ENCODE measurements at regions not wholly inside any gene's neighbourhood (a gene's known extent, or its start where the extent isn't known, plus 50 kb on each side); places are given as distances from the start of the nearest gene placed in this dataset.
"Not testable (repeated sequence)": the region's sequence is repeated elsewhere in the genome, so short reads cannot be mapped to it uniquely, and the experiment has no call there.

DNA sequence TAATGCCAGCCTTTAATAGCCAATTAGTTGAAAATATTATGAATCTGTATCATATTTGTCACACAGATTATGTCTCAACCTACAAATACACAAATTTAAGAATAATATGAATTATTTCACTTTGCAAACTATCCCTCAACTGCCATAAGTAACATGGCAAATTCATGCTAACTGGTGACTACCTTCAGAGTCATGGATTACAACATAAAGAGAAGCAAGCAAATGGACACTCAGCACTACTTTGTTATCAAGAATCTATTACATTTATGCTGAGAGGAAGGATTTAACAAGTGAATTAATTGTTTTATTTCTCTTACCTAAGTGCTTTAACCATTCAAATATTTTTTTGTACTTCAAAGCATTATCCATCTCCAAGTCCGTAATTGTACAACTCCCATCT is 103.1 kb upstream of the BCL6 start:
- DNase-seq, result no peak
- intact Hi-C loops (cut with DNase I), result no loop called here

DNA sequence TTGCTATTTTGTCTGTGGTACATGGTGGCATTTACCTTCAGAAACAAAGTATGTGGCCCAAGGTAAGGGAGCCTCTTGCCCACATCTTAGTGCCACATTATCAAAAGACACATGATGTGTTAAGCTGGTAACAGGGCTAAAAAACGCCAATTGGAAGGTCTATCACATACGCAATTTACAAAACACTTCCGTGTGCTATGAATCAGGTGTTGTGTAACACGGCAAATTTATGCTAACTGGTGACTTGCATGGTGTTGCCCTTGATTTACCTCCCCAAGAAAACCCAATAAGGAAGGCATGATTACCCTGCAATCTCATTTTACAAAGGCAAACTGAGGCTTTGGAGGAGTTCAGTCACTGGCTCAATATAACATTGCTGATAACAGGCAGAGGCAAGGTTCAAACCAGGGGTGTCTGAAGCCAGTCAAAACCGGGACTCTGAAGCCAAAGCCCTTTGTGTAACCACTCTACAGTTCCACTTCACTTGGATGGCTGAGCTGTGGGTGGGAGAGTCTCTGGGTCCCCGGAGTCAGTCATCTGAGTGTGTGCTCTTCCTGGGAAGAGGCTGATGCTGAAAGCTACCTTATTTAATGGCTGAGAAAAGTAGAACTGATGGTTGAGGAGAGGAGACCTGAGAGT is 103.9 kb upstream of the BCL6 start:
- intact Hi-C loops (cut with DNase I), result no loop called here
- DNase-seq, result no peak

DNA sequence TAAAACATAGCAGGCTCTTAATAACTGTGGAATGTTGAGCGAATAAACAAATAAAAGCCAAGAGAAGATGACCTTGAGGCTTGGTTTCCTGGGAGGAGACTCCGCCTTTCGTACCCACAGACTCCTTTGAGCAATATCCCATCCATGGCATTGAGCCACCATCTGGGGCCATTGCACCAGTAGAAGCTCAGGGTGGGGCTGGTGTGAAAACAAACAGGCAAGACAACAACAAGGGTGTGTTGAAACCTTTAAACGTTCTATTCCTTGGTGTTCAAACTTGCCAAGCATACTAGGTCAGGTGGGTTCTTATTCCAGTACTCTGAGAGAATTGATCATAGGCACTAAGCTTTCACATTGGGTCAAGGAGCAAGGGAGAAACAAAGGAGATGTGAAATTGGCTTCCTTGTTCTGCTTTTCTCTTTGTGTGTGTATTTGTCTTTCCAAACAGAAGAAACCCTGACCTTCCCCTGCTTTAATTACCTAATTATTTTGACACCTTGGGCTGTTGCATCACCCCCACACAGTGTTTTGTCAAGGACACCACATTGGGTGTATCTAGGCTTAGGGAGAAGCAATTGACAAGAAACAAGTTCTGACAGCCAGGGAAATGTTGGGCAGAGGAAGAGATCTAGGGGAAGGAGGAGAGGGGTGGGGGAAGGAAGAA is 105.1 kb upstream of the BCL6 start:
- intact Hi-C loops (cut with DNase I), result no loop called here
- DNase-seq, result no peak

DNA sequence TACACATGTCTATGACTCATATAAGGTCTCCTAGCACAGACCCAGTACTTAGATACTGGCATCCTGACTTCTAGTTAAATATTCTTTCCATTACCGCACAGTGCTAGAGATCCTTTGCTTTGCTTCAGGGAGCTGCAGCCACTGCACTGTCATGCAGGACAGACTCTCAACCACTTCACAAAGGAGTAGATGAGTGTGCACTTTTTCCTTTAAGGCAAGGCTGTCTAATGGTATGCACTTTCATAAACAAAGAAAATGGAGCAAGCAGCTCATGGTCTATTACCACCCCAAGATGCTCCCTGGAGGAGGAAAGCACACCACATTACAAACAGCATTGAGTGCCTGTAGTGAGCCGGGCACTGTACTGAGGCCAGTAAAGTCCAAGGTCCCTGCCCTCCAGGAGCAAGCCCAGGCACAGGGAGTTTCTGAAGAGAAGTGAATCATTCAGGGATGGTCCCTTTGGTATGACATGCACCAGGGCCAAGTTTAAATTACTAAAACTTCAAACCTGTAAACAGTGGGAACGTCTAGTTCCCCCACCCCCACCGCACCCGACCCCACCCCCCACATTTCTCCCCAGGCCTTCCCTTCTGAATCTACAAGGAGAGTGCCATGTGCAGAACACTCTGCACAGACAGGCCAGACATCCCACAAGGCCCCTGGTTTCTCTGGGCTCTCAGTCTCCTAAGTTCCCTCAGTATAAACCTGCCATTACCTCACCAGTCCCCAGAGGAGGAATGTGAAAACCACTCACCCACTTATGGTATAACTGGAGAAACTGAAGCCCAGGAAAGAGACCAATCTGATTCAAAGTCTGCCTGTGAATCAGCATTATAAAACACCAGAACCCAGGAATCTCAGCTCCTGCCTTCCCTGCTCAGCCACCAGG is 107.8 kb upstream of the BCL6 start:
- no peak for DNase-seq
- intact Hi-C loops (cut with DNase I), result no loop called here

DNA sequence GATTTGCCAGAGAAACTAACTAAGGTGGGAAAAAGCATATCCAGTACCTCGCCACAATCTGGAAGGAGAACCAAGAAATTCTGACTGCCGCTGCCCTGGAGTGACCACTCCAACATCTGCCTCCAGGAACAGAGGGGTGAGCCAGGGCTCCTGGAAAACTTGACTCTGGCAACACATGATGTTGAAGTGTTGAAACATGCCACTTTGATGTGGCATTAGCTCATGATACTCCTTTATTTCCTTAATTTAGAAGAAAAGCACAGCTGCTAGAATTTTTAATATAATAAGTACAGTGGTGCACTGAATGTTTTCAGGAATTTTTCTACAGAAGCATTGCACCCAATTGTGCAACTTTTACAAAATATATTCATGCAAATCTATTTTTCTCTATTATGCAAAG is 109.9 kb upstream of the BCL6 start:
- no peak for DNase-seq
- intact Hi-C loops (cut with DNase I), result no loop called here

DNA sequence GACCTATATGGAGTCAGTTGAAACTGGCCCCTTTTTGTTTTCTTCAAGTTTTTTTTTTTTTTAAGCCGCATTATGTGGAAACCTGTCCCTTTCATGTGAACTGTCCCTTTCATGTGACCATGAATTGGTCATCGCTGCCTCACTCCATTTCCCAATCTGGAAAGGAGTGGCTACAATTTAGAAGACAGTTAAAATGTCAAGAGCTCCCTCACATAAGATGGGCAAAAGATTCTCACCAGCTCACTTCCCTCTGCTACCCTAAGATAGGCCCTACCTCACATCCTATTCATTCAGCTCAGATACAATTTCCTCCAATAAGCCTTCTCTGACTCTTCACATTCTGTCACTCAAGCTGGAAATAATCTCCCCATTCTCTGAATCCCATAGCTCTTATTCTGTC is 111.3 kb upstream of the BCL6 start:
- DNase-seq, result no peak
- intact Hi-C loops (cut with DNase I), result no loop called here

DNA sequence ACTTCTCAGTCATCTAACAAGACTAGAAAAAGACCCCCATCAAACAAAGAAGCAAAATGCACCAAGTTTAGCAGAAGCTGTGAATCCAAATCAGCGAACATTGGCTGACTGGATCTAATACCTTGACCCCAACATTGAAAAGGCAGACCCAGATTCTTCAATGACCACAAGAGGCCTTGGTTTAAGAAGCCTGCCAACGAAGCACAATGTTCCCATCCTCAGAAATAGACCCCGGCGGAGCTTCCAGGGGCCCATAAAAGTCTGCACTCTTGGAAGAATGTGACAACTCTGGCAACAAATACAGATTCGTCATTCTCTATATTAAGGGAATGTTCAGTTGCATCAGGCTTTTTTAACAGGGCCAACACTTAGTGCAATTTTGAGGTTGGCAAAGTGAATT is 112.8 kb upstream of the BCL6 start:
- peak in 12 of 42 donors; percentile 3 to 73 (median 27) for DNase-seq
- intact Hi-C loops (cut with DNase I), result no loop called here

DNA sequence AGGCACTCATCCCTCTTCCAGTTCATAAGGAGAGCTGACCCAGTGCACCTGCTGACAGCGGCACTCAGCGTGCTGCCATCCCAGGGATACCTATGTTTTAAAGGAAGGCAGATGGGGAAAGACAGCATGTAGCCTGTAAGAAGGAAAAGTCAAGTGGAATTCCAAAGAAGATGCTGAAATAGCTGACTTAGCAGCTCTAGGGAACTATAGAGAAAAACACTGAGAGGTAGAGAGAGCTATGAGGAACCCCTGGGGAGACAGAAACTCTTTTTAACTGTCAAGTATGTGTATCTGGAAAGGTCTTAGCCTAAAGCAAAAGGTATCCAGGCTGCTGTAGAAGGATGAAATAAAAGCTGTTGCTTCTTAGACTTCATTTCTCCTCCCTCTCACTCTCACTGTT is 113.4 kb upstream of the BCL6 start:
- intact Hi-C loops (cut with DNase I), result no loop called here

DNA sequence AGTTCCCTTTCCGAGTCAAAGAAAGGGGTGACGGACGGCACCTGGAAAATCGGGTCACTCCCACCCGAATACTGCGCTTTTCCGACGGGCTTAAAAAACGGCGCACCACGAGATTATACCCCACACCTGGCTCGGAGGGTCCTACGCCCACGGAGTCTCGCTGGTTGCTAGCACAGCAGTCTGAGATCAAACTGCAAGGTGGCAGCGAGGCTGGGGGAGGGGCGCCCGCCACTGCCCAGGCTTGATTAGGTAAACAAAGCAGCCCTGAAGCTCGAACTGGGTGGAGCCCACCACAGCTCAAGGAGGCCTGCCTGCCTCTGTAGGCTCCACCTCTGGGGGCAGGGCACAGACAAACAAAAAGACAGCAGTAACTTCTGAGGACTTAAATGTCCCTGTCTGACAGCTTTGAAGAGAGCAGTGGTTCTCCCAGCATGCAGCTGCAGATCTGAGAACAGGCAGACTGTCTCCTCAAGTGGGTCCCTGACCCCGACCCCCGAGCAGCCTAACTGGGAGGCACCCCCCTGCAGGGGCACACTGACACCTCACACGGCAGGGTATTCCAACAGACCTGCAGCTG is 117.5 kb upstream of the BCL6 start:
- DNase-seq; intact Hi-C loops (cut with DNase I): not testable (repeated sequence)

More for the DNA sequence above, 113.4 kb upstream of the BCL6 start:
- no peak for DNase-seq

DNA sequence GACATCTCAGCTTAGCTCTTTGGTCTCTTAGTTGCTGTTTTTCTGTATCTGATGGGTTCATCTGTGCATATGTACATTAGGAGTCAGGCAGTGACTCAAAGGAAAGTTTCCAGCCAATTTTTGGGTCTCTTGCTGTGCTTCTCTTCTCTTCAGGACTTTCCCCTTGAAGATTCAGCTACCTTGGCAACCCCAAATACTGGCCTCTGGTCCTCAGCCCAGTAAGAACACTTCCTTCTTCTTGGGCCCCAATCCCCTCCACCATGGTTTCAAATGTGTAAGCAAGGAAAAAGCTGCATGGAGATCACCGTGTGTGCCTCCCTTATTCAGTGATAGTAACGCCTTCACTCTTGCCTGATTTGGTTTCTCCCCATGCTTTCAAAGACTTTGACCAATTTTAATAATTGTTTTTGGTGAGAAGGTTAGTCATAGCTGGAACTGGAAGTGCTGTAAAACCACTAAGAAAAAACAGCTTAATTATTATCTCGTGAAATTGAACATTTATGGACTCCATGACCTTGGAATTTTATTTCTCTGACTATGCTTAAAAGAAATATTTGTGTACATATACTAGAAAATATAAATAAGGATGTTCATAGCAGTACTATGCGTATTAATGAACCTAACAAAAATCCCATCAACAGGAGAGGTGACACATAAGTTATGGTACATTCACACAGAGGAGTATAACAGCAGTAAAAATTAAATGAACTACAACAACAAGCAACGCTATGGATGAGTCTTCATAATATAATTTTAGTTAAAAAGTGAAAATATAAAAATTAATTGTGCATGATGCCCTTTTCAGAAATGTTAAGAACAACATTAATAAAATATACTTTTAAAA is 125.3 kb upstream of the BCL6 start:
- intact Hi-C loops (cut with DNase I), result no loop called here

DNA sequence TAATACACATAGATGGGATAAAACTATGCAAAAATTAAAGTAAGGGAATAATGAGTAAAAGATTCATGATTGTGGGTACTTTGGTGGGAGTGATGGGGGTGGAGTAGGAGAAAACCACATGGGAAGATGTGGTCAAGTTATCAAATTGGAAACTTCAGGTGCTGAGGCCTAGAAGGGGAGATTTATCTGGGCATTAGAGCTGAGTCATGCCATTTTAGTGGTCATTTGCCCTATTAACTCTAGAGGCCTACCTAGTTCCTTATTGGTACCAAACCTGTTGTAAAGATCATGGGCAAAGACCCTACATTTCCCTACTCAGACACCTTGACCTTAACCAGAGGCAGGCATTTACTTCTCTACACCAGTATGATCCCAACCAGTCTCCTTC is 125.9 kb upstream of the BCL6 start:
- intact Hi-C loops (cut with DNase I), result no loop called here
- DNase-seq, result no peak

More for the DNA sequence above, 125.3 kb upstream of the BCL6 start:
- no peak for DNase-seq

DNA sequence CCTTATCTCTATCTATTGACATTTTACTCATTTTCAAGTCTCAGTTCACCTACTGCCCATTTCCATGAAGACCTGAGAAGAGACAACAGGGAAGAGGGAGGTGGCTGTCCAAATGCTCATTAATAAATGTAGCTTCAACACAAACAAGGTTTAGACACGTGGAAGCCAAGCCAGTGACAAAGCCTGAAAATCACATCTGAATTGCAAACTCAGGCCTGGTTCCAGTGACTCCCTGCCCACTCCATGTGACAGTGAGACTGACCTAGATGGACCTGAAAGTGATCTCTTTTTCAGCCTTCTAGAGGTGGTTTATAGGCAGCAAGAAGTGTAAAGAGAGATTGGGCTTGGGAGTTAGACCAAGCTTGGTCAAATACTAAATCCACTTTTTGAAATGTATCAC is 126.6 kb upstream of the BCL6 start:
- no peak for DNase-seq
- intact Hi-C loops (cut with DNase I), result no loop called here

DNA sequence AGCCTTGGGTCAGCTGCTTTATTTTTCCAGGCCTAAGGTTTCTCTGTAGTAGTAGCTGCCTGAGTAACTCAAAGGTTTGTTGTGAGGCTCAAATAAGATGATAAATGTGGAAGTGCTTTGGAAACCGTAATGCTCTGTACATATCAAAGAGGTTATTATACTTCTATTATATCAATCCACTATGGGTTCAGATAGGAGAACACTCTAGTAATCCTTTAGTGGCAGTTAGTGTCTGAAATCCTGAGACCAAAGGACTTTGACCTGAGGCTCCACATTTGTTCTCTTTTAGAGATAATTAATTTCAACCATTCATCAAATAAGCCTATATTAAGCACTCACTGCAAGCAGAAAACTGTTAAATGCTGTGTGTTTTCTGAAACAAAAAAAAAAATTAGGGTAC is 128.6 kb upstream of the BCL6 start:
- intact Hi-C loops (cut with DNase I), result no loop called here
- DNase-seq, result no peak

DNA sequence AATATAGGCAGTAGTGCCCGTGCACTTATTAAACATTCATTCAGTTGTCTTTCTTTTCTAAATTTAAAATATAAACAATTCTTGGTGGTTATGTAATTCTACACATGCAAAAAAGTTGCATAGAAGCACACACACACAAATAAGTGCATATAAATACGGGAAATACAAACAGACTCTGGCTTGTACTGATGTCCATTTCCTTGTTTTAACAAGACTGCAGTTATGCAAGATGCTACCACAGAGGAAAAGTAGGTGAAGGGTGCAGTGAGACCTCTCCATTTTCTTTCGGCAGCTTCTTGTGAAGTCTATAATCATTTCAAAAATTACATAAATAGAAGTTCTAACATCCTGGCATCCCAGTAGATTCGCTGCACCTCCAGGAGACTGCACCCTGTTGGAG is 130.6 kb upstream of the BCL6 start:
- intact Hi-C loops (cut with DNase I), result no loop called here
- DNase-seq, result no peak

DNA sequence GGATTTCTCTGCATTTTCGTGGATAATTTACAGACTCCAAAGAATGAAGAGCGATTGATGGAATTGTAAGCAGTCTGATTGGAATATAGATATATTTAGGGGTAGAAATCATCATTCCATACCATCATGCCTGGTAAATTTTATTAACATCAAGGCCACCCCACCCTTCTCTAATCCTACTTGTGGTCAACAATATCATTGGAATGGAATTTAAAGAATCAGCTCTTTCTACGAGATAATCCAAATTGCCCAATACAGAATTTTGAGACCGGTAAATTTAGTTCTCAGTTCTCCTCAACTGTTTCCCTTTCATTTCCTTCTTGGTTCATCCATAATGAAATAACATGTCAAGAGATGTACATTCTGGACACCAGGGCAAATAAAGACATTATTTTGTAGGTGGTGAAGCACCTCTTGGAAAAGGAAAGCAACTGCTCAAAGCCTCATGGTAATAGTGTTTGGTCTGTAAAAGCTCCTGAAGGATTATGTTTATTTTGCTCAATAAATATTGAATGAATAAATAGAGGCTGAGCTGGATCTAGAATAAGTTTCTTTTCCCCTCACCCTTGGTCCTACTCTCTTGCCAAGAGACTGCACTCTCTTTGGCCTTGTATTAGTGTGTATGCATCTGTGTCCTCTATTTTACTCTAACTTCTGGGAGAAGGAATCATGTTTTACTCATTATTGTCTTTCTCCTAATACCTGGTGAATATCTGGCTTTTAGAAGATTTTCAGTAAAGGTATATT is 133.7 kb upstream of the BCL6 start:
- no peak for DNase-seq
- intact Hi-C loops (cut with DNase I), result no loop called here

DNA sequence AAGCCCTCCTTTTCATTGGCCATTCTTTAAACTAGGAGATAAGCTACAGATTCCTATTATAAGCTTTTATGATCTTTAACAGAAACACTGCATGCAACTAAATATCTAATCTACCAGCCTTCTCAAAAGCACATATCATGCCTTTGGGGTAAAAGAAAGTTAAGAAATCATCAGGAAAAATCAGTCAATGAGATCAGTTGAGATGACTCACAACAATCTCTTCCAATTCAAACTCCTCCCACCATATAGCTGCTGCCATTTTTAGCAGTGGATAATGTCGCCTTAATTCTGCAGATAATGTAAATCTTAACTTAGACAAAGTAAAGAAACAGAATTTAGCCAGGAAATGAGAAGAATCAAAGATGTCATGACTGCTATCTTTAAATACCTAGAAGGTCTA is 135.2 kb upstream of the BCL6 start:
- intact Hi-C loops (cut with DNase I), result no loop called here
- DNase-seq, result peak in 2 of 42 donors; percentile 8 to 9

DNA sequence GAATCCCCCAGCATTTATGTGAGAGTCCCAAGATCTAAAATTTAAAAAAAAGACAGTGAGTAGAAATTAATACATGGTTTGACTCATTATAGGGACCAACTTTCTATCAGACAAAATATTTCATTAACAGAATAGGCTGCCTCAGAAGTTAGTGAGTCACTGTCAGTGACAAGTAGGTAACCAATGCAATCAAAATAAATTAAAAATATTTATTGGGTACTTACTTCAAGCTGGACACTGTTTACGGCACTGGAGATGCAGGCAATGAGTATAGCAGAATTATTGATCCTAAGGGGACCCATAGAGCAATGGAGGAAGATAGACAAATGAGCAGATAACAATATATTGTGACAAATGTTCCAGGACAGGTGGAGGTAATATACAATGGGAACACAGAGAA is 135.6 kb upstream of the BCL6 start:
- intact Hi-C loops (cut with DNase I), result no loop called here
- DNase-seq, result no peak

DNA sequence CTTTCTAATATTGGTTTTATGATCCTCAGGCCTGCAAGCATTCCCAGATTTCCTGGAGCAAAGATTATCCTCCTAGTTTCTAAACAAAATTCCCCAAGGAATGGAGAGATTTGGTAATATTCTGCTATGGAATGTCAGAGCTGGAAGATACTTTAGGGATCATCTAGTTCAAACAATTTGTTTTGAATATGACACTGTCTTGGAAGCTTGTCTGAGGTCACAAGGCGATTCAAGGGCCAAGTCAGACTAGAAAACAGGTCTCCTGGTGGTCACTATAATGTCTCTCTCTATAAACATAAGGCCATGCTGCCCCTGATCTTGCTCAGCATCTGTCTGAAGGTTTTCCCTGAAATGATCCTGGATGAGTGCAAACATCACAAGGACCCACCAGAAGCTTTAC is 143.4 kb upstream of the BCL6 start:
- intact Hi-C loops (cut with DNase I), result no loop called here
- DNase-seq, result no peak

Data from head of caudate nucleus (tissue), 42 donors.